ENCODE measurements at regions not wholly inside any gene's neighbourhood (a gene's known extent, or its start where the extent isn't known, plus 50 kb on each side); places are given as distances from the start of the nearest gene placed in this dataset.

GRCh38 chr3:191076903-191077552 lies 122.0 kb upstream of the OSTN start:
- H3K27ac ChIP-seq (ENCODE audit: low read depth in 1 of 2, low read length in 2 of 2): no peak overlapping the region
- no peaks in the 10 kb centered on the region for H3K36me3 ChIP-seq (replicated peaks in 1 of 2; ENCODE audit: control insufficient read depth in 1 of 2, insufficient read depth in 2 of 2, low read length in 2 of 2)
- Mint-ChIP-seq H3K27me3 (ENCODE audit: low read depth in 3 of 3) (peaks cover 0 to 2% (median 0%) of the 10 kb centered on the region in 3 donors), H3K4me1 (no peaks in the 10 kb centered on the region), H3K36me3 (no peaks in the 10 kb centered on the region), H3K9me3 (peaks cover 4 to 21% (median 13%) of the 10 kb centered on the region in 7 donors), H3K4me3 (no peak overlapping the region), H3K27ac (no peak overlapping the region)
- no peaks in the 10 kb centered on the region for H3K4me1 ChIP-seq (ENCODE audit: control insufficient read depth in 1 of 2, insufficient read depth in 2 of 2, low read length in 2 of 2)
- H3K9ac ChIP-seq (ENCODE audit: insufficient read depth, low read length, poor library complexity, severe bottlenecking): no peak overlapping the region
- intact Hi-C loops (cut with micrococcal nuclease): no loop called here
- H3K9me3 ChIP-seq (replicated peaks in 1 of 2; ENCODE audit: control insufficient read depth in 1 of 2, insufficient read depth in 1 of 2, low read length in 2 of 2): peaks cover 7 to 19% of the 10 kb centered on the region in 2 donors
- H4K20me1 ChIP-seq (ENCODE audit: insufficient read depth, low read length): no peaks in the 10 kb centered on the region
- TF ChIP-seq CTCF (IDR thresholded peaks at IDR 0.05): no peak
- no CpG with 5 or more reads among the region's 2 CpGs for WGBS (ENCODE audit: insufficient coverage)
- H3K4me3 ChIP-seq (replicated peaks in 1 of 3; ENCODE audit: low read depth in 2 of 3, low read length in 3 of 3): no peak overlapping the region
- H3K79me2 ChIP-seq (ENCODE audit: insufficient read depth, low read length): no peaks in the 10 kb centered on the region
- no peak for DNase-seq
- H3K27me3 ChIP-seq (ENCODE audit: control insufficient read depth in 2 of 2, insufficient read depth in 2 of 2, low read length in 2 of 2): no peaks in the 10 kb centered on the region
- H2AFZ ChIP-seq (ENCODE audit: insufficient read depth, low read depth, low read length, poor library complexity, severe bottlenecking): no peak overlapping the region
- no peak overlapping the region for H3K4me2 ChIP-seq (replicated peaks; ENCODE audit: extremely low read depth, low read length, poor library complexity, severe bottlenecking)

- Histone ChIP-seq H3K4me3 (replicated peaks in 1 of 3; ENCODE audit: low read depth in 2 of 3, low read length in 3 of 3) (no peak overlapping the region), H2AFZ (ENCODE audit: insufficient read depth, low read depth, low read length, poor library complexity, severe bottlenecking) (no peak overlapping the region), H3K36me3 (replicated peaks in 1 of 2; ENCODE audit: control insufficient read depth in 1 of 2, insufficient read depth in 2 of 2, low read length in 2 of 2) (no peaks in the 10 kb centered on the region), H3K79me2 (ENCODE audit: insufficient read depth, low read length) (no peaks in the 10 kb centered on the region), H3K9me3 (replicated peaks in 1 of 2; ENCODE audit: control insufficient read depth in 1 of 2, insufficient read depth in 1 of 2, low read length in 2 of 2) (peaks cover 7 to 19% of the 10 kb centered on the region in 2 donors), H3K9ac (ENCODE audit: insufficient read depth, low read length, poor library complexity, severe bottlenecking) (no peak overlapping the region), H3K4me2 (replicated peaks; ENCODE audit: extremely low read depth, low read length, poor library complexity, severe bottlenecking) (no peak overlapping the region), H3K27ac (ENCODE audit: low read depth in 1 of 2, low read length in 2 of 2) (no peak overlapping the region), H4K20me1 (ENCODE audit: insufficient read depth, low read length) (no peaks in the 10 kb centered on the region), H3K4me1 (ENCODE audit: control insufficient read depth in 1 of 2, insufficient read depth in 2 of 2, low read length in 2 of 2) (no peaks in the 10 kb centered on the region), H3K27me3 (ENCODE audit: control insufficient read depth in 2 of 2, insufficient read depth in 2 of 2, low read length in 2 of 2) (no peaks in the 10 kb centered on the region)
- WGBS (ENCODE audit: insufficient coverage): 0% methylated on average over 1 of the region's 5 CpGs
- intact Hi-C loops (cut with micrococcal nuclease): no loop called here
- H3K9me3 Mint-ChIP-seq: peaks cover 4 to 17% (median 13%) of the 10 kb centered on the region in 7 donors
- H3K4me3 Mint-ChIP-seq: no peak overlapping the region
- H3K27me3 Mint-ChIP-seq (ENCODE audit: low read depth in 3 of 3): peaks cover 0 to 2% (median 0%) of the 10 kb centered on the region in 3 donors
- no peaks in the 10 kb centered on the region for H3K4me1 Mint-ChIP-seq
- TF ChIP-seq CTCF (IDR thresholded peaks at IDR 0.05): no peak
- no peak overlapping the region for H3K27ac Mint-ChIP-seq
- no peaks in the 10 kb centered on the region for H3K36me3 Mint-ChIP-seq
- no peak for DNase-seq
Observed at GRCh38 chr3:191074511-191074910, 124.5 kb upstream of the OSTN start.

All from CD14-positive monocyte (primary cell).